Right kidney (tissue), 1 donor: ENCODE measurements at regions not wholly inside any gene's neighbourhood (a gene's known extent, or its start where the extent isn't known, plus 50 kb on each side); places are given as distances from the start of the nearest gene placed in this dataset.
A peak's percentile ranks its signal among the peaks of the same experiment; 100 is the strongest.
"Not testable (repeated sequence)": the region's sequence is repeated elsewhere in the genome, so short reads cannot be mapped to it uniquely, and the experiment has no call there.

Source experiments
- DNase-seq: peaks from one replicate; pipeline ENCODE4 v3.0.0-alpha.2; 2016

GRCh38 chr13:44780591-44781280, 204.6 kb upstream of the TSC22D1 start:
- no peak for DNase-seq

- DNase-seq, result no peak
These were observed 202.8 kb upstream of the TSC22D1 start for GRCh38 chr13:44778761-44779484.

GRCh38 chr13:44775290-44775689, 199.2 kb upstream of the TSC22D1 start:
- DNase-seq, result not testable (repeated sequence)

- no peak for DNase-seq
These were observed 194.8 kb upstream of the TSC22D1 start for GRCh38 chr13:44770951-44771350.

- no peak for DNase-seq
These were observed 193.6 kb upstream of the TSC22D1 start for GRCh38 chr13:44769686-44770085.

GRCh38 chr13:44768775-44769581, 192.8 kb upstream of the TSC22D1 start:
- DNase-seq, result no peak

GRCh38 chr13:44768239-44768638, 192.1 kb upstream of the TSC22D1 start:
- DNase-seq, result no peak

GRCh38 chr13:44765001-44765471, 188.9 kb upstream of the TSC22D1 start:
- DNase-seq, result peak; percentile 30

- DNase-seq, result peak; percentile 60
These were observed 188.2 kb upstream of the TSC22D1 start for GRCh38 chr13:44764302-44764692.

- no peak for DNase-seq
These were observed 187.6 kb upstream of the TSC22D1 start for GRCh38 chr13:44763615-44764301.

- DNase-seq, result no peak
These were observed 186.8 kb upstream of the TSC22D1 start for GRCh38 chr13:44762911-44763310.

- DNase-seq, result no peak
These were observed 184.3 kb upstream of the TSC22D1 start for GRCh38 chr13:44760434-44760833.

GRCh38 chr13:44759384-44760360, 183.5 kb upstream of the TSC22D1 start:
- peak; percentile 50 for DNase-seq

GRCh38 chr13:44758630-44759383, 182.7 kb upstream of the TSC22D1 start:
- DNase-seq, result no peak

GRCh38 chr13:44757671-44758070, 181.5 kb upstream of the TSC22D1 start:
- DNase-seq, result no peak

- no peak for DNase-seq
These were observed 180.2 kb upstream of the TSC22D1 start for GRCh38 chr13:44756276-44756810.

GRCh38 chr13:44755872-44756271, 179.7 kb upstream of the TSC22D1 start:
- no peak for DNase-seq

- no peak for DNase-seq
These were observed 176.0 kb upstream of the TSC22D1 start for GRCh38 chr13:44752164-44752563.

GRCh38 chr13:44750630-44751029, 174.5 kb upstream of the TSC22D1 start:
- DNase-seq, result no peak

GRCh38 chr13:44749906-44750305, 173.8 kb upstream of the TSC22D1 start:
- DNase-seq, result no peak
